KMS-11 (cell line): ENCODE measurements at regions not wholly inside any gene's neighbourhood (a gene's known extent, or its start where the extent isn't known, plus 50 kb on each side); places are given as distances from the start of the nearest gene placed in this dataset.
"Not testable (repeated sequence)": the region's sequence is repeated elsewhere in the genome, so short reads cannot be mapped to it uniquely, and the experiment has no call there.

Experiments used
- H2AFZ ChIP-seq: fragments of 200-600 bp; sonication (generic); 2 replicates; pipeline ENCODE4 v1.6.1; 2016; ENCODE audit warnings: antibody characterized with exemption, mixed run types, low read depth
- H3K27ac ChIP-seq: fragments of 200-600 bp; sonication (generic); 2 replicates; pipeline ENCODE4 v1.6.1; 2016; ENCODE audit warnings: mild to moderate bottlenecking, mixed run types
- H3K27me3 ChIP-seq: fragments of 200-600 bp; sonication (generic); 2 replicates; pipeline ENCODE4 v1.6.1; 2017; ENCODE audit warnings: mild to moderate bottlenecking, low read depth, mixed run types, moderate library complexity; ENCODE audit not compliant: insufficient read depth
- H3K36me3 ChIP-seq: fragments of 200-600 bp; sonication (generic); 2 replicates; pipeline ENCODE4 v1.6.1; 2017; ENCODE audit warnings: mild to moderate bottlenecking, mixed run types; ENCODE audit not compliant: insufficient read depth
- H3K4me1 ChIP-seq: fragments of 200-600 bp; sonication (generic); 2 replicates; pipeline ENCODE4 v1.6.1; 2016; ENCODE audit warnings: mild to moderate bottlenecking, low read depth, mixed run types; ENCODE audit not compliant: poor library complexity, severe bottlenecking
- H3K4me2 ChIP-seq: fragments of 200-600 bp; sonication (generic); 2 replicates; pipeline ENCODE4 v1.7.0; 2016; ENCODE audit warnings: mild to moderate bottlenecking, mixed run types
- H3K4me3 ChIP-seq: fragments of 200-600 bp; sonication (generic); IDR thresholded peaks from 2 replicates; pipeline ENCODE4 v1.6.1; 2017; ENCODE audit warnings: low read depth, low read length, mixed read lengths; ENCODE audit not compliant: insufficient read depth
- H3K79me2 ChIP-seq: fragments of 200-600 bp; sonication (generic); 2 replicates; pipeline ENCODE4 v1.6.1; 2016; ENCODE audit warnings: low read depth, mixed run types; ENCODE audit not compliant: insufficient read depth
- H3K9ac ChIP-seq: fragments of 200-600 bp; sonication (generic); 2 replicates; pipeline ENCODE4 v1.6.1; 2016; ENCODE audit warnings: mild to moderate bottlenecking, mixed run types
- H4K20me1 ChIP-seq: fragments of 200-600 bp; sonication (generic); 2 replicates; pipeline ENCODE4 v1.6.1; 2016; ENCODE audit warnings: mild to moderate bottlenecking, mixed run types; ENCODE audit not compliant: insufficient read depth
- CTCF ChIP-seq: fragments of 200-600 bp; sonication (generic); conservative IDR thresholded peaks from 2 replicates; pipeline ENCODE4 v1.6.1; 2017; ENCODE audit warnings: low read depth, mild to moderate bottlenecking, antibody characterized with exemption, low read length, moderate library complexity, mixed read lengths

GRCh38 chr5:166788050-166788449 is 1503.4 kb upstream of the WWC1 start:
- H3K4me1 ChIP-seq = no peaks in the 10 kb centered on the region
- TF ChIP-seq CTCF = no peak
- no peaks in the 10 kb centered on the region for H3K79me2 ChIP-seq
- no peaks in the 10 kb centered on the region for H3K36me3 ChIP-seq
- no peak overlapping the region for H3K9ac ChIP-seq
- no peaks in the 10 kb centered on the region for H4K20me1 ChIP-seq
- H3K27ac ChIP-seq = no peak overlapping the region
- H2AFZ ChIP-seq = no peak overlapping the region
- H3K27me3 ChIP-seq = no peaks in the 10 kb centered on the region
- no peak overlapping the region for H3K4me2 ChIP-seq
- H3K4me3 ChIP-seq = no peak overlapping the region

GRCh38 chr5:166795756-166796155 is 1495.7 kb upstream of the WWC1 start:
- no peaks in the 10 kb centered on the region for H3K27me3 ChIP-seq
- no peaks in the 10 kb centered on the region for H4K20me1 ChIP-seq
- no peaks in the 10 kb centered on the region for H3K79me2 ChIP-seq
- H3K9ac ChIP-seq = no peak overlapping the region
- no peak overlapping the region for H2AFZ ChIP-seq
- no peaks in the 10 kb centered on the region for H3K4me1 ChIP-seq
- no peak overlapping the region for H3K4me3 ChIP-seq
- H3K4me2 ChIP-seq = no peak overlapping the region
- H3K27ac ChIP-seq = no peak overlapping the region
- H3K36me3 ChIP-seq = no peaks in the 10 kb centered on the region
- no peak for TF ChIP-seq CTCF

GRCh38 chr5:166803058-166803457 is 1488.4 kb upstream of the WWC1 start:
- Histone ChIP-seq H3K36me3 (no peaks in the 10 kb centered on the region), H3K9ac (no peak overlapping the region), H3K4me2 (no peak overlapping the region), H4K20me1 (no peaks in the 10 kb centered on the region), H3K27me3 (no peaks in the 10 kb centered on the region), H3K27ac (no peak overlapping the region), H3K79me2 (no peaks in the 10 kb centered on the region), H2AFZ (no peak overlapping the region), H3K4me3 (no peak overlapping the region), H3K4me1 (no peaks in the 10 kb centered on the region)
- no peak for TF ChIP-seq CTCF

GRCh38 chr5:166804223-166804622 is 1487.2 kb upstream of the WWC1 start:
- H3K9ac ChIP-seq, H2AFZ ChIP-seq, H3K79me2 ChIP-seq, H3K36me3 ChIP-seq, H3K27me3 ChIP-seq, H4K20me1 ChIP-seq, H3K27ac ChIP-seq, H3K4me2 ChIP-seq, H3K4me1 ChIP-seq, H3K4me3 ChIP-seq: not testable (repeated sequence)

GRCh38 chr5:166804693-166805092 is 1486.8 kb upstream of the WWC1 start:
- H3K9ac ChIP-seq, H3K4me3 ChIP-seq, H3K79me2 ChIP-seq, H3K4me1 ChIP-seq, H3K36me3 ChIP-seq, H3K4me2 ChIP-seq, H3K27me3 ChIP-seq, H2AFZ ChIP-seq, H3K27ac ChIP-seq, H4K20me1 ChIP-seq: not testable (repeated sequence)

GRCh38 chr5:166810093-166810658 is 1481.3 kb upstream of the WWC1 start:
- not testable (repeated sequence) for H3K79me2 ChIP-seq, H3K9ac ChIP-seq, H3K4me1 ChIP-seq, H3K27me3 ChIP-seq, H3K36me3 ChIP-seq, H4K20me1 ChIP-seq, H3K27ac ChIP-seq, H2AFZ ChIP-seq, H3K4me3 ChIP-seq, H3K4me2 ChIP-seq
